Suprapubic skin (tissue), 4 donors: ENCODE measurements at regions not wholly inside any gene's neighbourhood (a gene's known extent, or its start where the extent isn't known, plus 50 kb on each side); places are given as distances from the start of the nearest gene placed in this dataset.

ENCODE experiments used
- CTCF ChIP-seq, 2 donors: fragments of 200-600 bp in 1 of 2; fragments of 450-650 bp in 1 of 2; sonication (generic) in 1 of 2; IDR thresholded peaks; one replicate each; pipeline ENCODE4 v1.5.1; 2016 to 2019; ENCODE audit warnings: antibody characterized with exemption in 2 of 2, mild to moderate bottlenecking in 1 of 2, moderate library complexity in 1 of 2
- POLR2A ChIP-seq, 2 donors: fragments of 450-650 bp; IDR thresholded peaks; one replicate each; pipeline ENCODE4 v1.6.1; 2017; ENCODE audit warnings: antibody characterized with exemption in 2 of 2, mild to moderate bottlenecking in 2 of 2, moderate library complexity in 2 of 2
- POLR2AphosphoS5 ChIP-seq, 3 donors: sonication (generic); formaldehyde crosslinking; IDR thresholded peaks; one replicate each; pipeline ENCODE4 v1.6.1; 2017; ENCODE audit warnings: antibody characterized with exemption in 3 of 3

DNA sequence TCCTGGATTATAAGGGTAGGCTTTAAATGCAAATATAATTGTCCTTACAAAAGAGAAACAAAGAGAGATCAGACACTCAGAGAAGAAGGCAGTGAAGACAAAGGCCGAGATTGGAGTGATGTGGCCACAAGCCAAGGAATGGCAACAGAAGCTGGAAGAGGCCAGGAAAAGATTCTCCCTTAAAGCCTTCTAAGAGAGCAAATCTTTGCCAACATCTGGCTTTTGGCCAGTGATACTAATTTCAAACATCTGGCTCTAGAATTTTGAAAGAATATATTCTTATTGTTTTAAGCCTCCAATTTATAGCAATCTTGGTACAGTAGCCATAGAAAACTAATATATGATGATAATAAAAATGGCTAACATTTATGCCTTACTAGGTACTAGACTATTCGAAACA is 615.8 kb upstream of the ZNF385D start:
- TF ChIP-seq POLR2AphosphoS5 (IDR thresholded peaks at IDR 0.05), result no peak
- TF ChIP-seq CTCF (IDR thresholded peaks at IDR 0.05), result no peak
- no peak for TF ChIP-seq POLR2A (IDR thresholded peaks at IDR 0.05)
